ENCODE measurements at regions not wholly inside any gene's neighbourhood (a gene's known extent, or its start where the extent isn't known, plus 50 kb on each side); places are given as distances from the start of the nearest gene placed in this dataset.

GRCh38 chr4:33566649-33567048 is 2677.7 kb downstream of the ARAP2 start:
- TF ChIP-seq CTCF (IDR thresholded peaks at IDR 0.05), result no peak
- no peak for TF ChIP-seq POLR2A (IDR thresholded peaks at IDR 0.05)
- TF ChIP-seq POLR2AphosphoS5 (IDR thresholded peaks at IDR 0.05), result no peak
